Kidney (tissue), 13 donors: ENCODE measurements at regions not wholly inside any gene's neighbourhood (a gene's known extent, or its start where the extent isn't known, plus 50 kb on each side); places are given as distances from the start of the nearest gene placed in this dataset.

Experiments used
- DNase-seq, 5 donors: peaks; one replicate each; pipeline ENCODE4 v3.0.0-alpha.2; 2013 to 2020
- FAIRE-seq: peaks from 2 replicates; lab custom pipeline; 2012; peaks lifted over from hg19 to GRCh38; lab: Jason Lieb, UNC
- H3K27ac ChIP-seq, 2 donors: one replicate each; pipeline ENCODE4 v1.7.0; 2013; ENCODE audit warnings: low read depth in 2 of 2, low read length in 2 of 2, inconsistent platforms in 1 of 2
- H3K27me3 ChIP-seq: one replicate; pipeline ENCODE4 v1.7.1; 2013; ENCODE audit warnings: low read length, inconsistent platforms; ENCODE audit not compliant: control insufficient read depth, insufficient read depth
- H3K36me3 ChIP-seq, 3 donors: one replicate each; pipeline versions ENCODE4 v1.7.0 to v1.7.1; 2013; ENCODE audit warnings: low read length in 3 of 3, control low read depth in 1 of 3, inconsistent platforms in 1 of 3; ENCODE audit not compliant: insufficient read depth in 3 of 3, control insufficient read depth in 2 of 3
- H3K4me1 ChIP-seq, 3 donors: one replicate each; pipeline versions ENCODE4 v1.7.0 to v1.7.1; 2013; ENCODE audit warnings: low read length in 3 of 3, inconsistent platforms in 1 of 3, low read depth in 1 of 3; ENCODE audit not compliant: control insufficient read depth in 2 of 3, insufficient read depth in 2 of 3
- H3K4me3 ChIP-seq, 3 donors: one replicate each; pipeline versions ENCODE4 v1.7.0 to v1.8.1; 2013; ENCODE audit warnings: low read length in 3 of 3, control low read depth in 1 of 3, inconsistent platforms in 1 of 3
- H3K9ac ChIP-seq, 3 donors: one replicate each; pipeline versions ENCODE4 v1.7.0 to v1.7.1; 2013; ENCODE audit warnings: low read length in 3 of 3, control low read depth in 1 of 3, inconsistent platforms in 1 of 3
- H3K9me3 ChIP-seq, 3 donors: one replicate each; pipeline versions ENCODE4 v1.7.0 to v1.7.1; 2013; ENCODE audit warnings: low read length in 3 of 3, control low read depth in 1 of 3, inconsistent platforms in 1 of 3; ENCODE audit not compliant: control insufficient read depth in 2 of 3, insufficient read depth in 1 of 3
- intact Hi-C: fragments of 100-400 bp; cut with DNase I; formaldehyde crosslinking; loops from one replicate; pipeline ENCODE4 v1.11.1; 2022
- TF ChIP-seq, protein P1 (sequence below): IDR thresholded peaks from 3 replicates; pipeline ENCODE4 v1.5.1; 2012; ENCODE audit warnings: mild to moderate bottlenecking, moderate library complexity, borderline replicate concordance; ENCODE audit not compliant: insufficient read depth; ENCODE audit errors: extremely low read depth
- donor health status: control.
- donor health status: control.
- donor health status: control.
- donor health status: control.
- donor health status: control.
- donor health status: DM: yes; HTN: yes; CAD: no.
- donor health status: Normal renal cell carcinoma (clear cell type).

DNA sequence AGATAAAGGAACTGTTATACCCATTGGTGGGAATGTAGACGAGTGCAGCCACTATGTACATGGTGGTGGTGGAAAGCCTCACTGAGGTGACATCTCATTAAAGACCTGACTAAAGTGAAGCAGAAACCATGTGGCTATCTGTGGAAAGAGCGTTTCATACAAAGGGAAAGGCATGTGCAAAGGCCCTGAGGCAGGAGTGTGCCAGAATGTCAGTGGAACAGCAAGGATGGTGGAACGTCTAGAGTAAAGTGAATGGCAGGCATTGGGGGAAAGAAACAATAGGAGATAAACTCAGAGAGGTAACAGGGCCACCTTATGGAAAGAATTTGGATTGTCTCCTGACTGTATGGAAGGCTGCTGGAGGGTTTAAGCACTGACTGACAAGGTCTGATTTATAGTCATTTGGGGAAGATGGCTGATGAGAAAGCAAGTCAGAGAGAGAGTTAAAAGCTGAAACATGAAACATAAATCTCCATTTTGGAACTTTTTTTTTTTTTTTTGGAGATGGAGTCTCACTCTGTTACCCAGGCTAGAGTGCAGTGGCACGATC, 245.7 kb downstream of the STK31 start:
- Histone ChIP-seq H3K27ac (no peak overlapping the region), H3K9me3 (no peaks in the 10 kb centered on the region), H3K4me1 (no peaks in the 10 kb centered on the region), H3K27me3 (no peaks in the 10 kb centered on the region), H3K4me3 (no peak overlapping the region), H3K9ac (no peak overlapping the region), H3K36me3 (no peaks in the 10 kb centered on the region)
- FAIRE-seq (no peak), DNase-seq (no peak)
- TF ChIP-seq, protein P1, sequence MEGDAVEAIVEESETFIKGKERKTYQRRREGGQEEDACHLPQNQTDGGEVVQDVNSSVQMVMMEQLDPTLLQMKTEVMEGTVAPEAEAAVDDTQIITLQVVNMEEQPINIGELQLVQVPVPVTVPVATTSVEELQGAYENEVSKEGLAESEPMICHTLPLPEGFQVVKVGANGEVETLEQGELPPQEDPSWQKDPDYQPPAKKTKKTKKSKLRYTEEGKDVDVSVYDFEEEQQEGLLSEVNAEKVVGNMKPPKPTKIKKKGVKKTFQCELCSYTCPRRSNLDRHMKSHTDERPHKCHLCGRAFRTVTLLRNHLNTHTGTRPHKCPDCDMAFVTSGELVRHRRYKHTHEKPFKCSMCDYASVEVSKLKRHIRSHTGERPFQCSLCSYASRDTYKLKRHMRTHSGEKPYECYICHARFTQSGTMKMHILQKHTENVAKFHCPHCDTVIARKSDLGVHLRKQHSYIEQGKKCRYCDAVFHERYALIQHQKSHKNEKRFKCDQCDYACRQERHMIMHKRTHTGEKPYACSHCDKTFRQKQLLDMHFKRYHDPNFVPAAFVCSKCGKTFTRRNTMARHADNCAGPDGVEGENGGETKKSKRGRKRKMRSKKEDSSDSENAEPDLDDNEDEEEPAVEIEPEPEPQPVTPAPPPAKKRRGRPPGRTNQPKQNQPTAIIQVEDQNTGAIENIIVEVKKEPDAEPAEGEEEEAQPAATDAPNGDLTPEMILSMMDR = no peak
- intact Hi-C loops = no loop called here

DNA sequence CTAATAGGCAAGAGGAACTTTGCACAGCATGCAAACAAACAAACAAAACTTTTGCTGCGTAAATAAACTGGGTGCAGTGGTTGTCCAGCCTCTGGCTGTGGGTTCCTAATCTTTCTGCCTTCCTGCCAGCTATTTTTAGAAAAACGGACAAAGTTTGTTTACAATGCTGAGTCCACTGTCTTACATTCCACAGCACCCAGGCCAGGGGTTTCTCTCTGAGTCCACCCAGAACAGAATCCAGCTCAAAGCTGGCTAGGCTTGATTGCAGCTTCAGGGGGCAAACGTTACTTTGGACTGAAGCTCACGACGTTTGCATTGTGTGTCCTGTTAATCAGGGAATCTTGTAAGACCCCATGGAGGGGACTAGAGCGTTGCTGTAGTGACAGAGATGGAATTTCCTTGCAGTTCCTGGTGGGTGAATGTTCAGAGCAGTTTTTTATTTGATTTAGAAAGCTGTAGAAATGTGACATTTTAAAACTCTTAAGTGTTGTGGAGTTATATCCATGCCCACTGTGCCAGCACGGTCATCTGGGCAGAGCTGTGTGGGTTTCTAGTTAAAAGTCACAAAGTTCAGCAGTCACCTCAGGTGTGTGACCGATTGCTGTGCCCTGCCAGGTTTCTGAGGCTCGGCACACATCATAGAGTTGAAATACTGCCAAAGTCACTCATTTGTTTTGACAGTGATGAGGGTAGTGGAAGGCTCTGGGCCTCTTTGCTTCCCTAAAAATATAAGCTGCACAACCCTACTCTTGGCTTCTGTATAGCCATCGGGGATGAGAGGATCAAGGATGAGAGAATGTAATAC, 247.0 kb downstream of the STK31 start:
- Histone ChIP-seq H3K27ac (no peak overlapping the region), H3K4me1 (no peaks in the 10 kb centered on the region), H3K36me3 (no peaks in the 10 kb centered on the region), H3K9ac (no peak overlapping the region), H3K4me3 (no peak overlapping the region), H3K27me3 (no peaks in the 10 kb centered on the region), H3K9me3 (no peaks in the 10 kb centered on the region)
- FAIRE-seq (no peak), DNase-seq (peak in 1 of 5 donors; percentile 20)
- intact Hi-C loops = no loop called here
- TF ChIP-seq, protein P1 = no peak

DNA sequence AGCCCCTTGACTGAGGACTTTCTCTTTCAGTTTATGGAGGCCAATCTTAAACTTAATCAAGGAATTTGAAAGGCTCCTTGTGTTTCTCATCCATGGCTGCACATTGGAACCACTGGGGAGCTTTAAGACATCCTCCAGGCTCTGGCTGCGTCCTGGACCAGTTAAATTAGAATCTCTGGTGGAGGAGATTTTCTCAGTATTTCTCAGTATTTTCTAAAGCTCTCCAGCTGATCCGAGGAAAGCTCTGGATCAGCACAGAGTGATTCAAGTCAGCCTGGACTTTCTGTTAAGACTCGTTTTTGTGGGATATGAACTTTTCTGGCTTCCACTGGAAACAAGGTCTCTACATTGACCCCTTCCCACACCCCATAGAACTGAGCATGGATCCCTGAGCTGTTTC, 249.8 kb downstream of the STK31 start:
- H3K27me3 ChIP-seq = no peaks in the 10 kb centered on the region
- no peaks in the 10 kb centered on the region for H3K4me1 ChIP-seq
- intact Hi-C loops = no loop called here
- H3K4me3 ChIP-seq = no peak overlapping the region
- H3K9ac ChIP-seq = no peak overlapping the region
- TF ChIP-seq, protein P1 = no peak
- DNase-seq = no peak
- no peaks in the 10 kb centered on the region for H3K9me3 ChIP-seq
- no peaks in the 10 kb centered on the region for H3K36me3 ChIP-seq
- FAIRE-seq = no peak
- no peak overlapping the region for H3K27ac ChIP-seq
